EH (cell line): ENCODE measurements at regions not wholly inside any gene's neighbourhood (a gene's known extent, or its start where the extent isn't known, plus 50 kb on each side); places are given as distances from the start of the nearest gene placed in this dataset.
"Not testable (repeated sequence)": the region's sequence is repeated elsewhere in the genome, so short reads cannot be mapped to it uniquely, and the experiment has no call there.

ENCODE experiments used
- DNase-seq: peaks from one replicate; pipeline ENCODE4 v3.0.0-alpha.2; 2015; ENCODE audit warnings: low read depth

- DNase-seq: no peak
Measured at GRCh38 chr14:83830316-83830715, 1699.6 kb upstream of the FLRT2 start.

GRCh38 chr14:83838226-83838625, 1691.7 kb upstream of the FLRT2 start:
- DNase-seq: no peak

- DNase-seq: no peak
Measured at GRCh38 chr14:83842547-83842946, 1687.4 kb upstream of the FLRT2 start.

- no peak for DNase-seq
Measured at GRCh38 chr14:83847102-83847501, 1682.8 kb upstream of the FLRT2 start.

GRCh38 chr14:83850092-83850491, 1679.9 kb upstream of the FLRT2 start:
- DNase-seq: no peak

- DNase-seq: no peak
Measured at GRCh38 chr14:83856334-83856733, 1673.6 kb upstream of the FLRT2 start.

- DNase-seq: no peak
Measured at GRCh38 chr14:83860631-83861155, 1669.3 kb upstream of the FLRT2 start.

GRCh38 chr14:83863042-83863774, 1666.7 kb upstream of the FLRT2 start:
- DNase-seq: no peak

- DNase-seq: no peak
Measured at GRCh38 chr14:83864106-83864505, 1665.8 kb upstream of the FLRT2 start.

- no peak for DNase-seq
Measured at GRCh38 chr14:83867566-83868225, 1662.2 kb upstream of the FLRT2 start.

- no peak for DNase-seq
Measured at GRCh38 chr14:83870546-83871270, 1659.2 kb upstream of the FLRT2 start.

- no peak for DNase-seq
Measured at GRCh38 chr14:83873669-83874068, 1656.3 kb upstream of the FLRT2 start.

- no peak for DNase-seq
Measured at GRCh38 chr14:83874662-83875061, 1655.3 kb upstream of the FLRT2 start.

- DNase-seq: no peak
Measured at GRCh38 chr14:83883732-83884131, 1646.2 kb upstream of the FLRT2 start.

GRCh38 chr14:83885837-83886293, 1644.1 kb upstream of the FLRT2 start:
- no peak for DNase-seq

GRCh38 chr14:83887866-83888265, 1642.1 kb upstream of the FLRT2 start:
- DNase-seq: no peak

GRCh38 chr14:83893447-83893846, 1636.5 kb upstream of the FLRT2 start:
- no peak for DNase-seq

GRCh38 chr14:83894568-83894967, 1635.4 kb upstream of the FLRT2 start:
- no peak for DNase-seq

- DNase-seq: not testable (repeated sequence)
Measured at GRCh38 chr14:83898558-83898957, 1631.4 kb upstream of the FLRT2 start.

- DNase-seq: no peak
Measured at GRCh38 chr14:83899706-83900105, 1630.2 kb upstream of the FLRT2 start.

- DNase-seq: no peak
Measured at GRCh38 chr14:83905157-83905556, 1624.8 kb upstream of the FLRT2 start.

- DNase-seq: no peak
Measured at GRCh38 chr14:83908419-83908818, 1621.5 kb upstream of the FLRT2 start.

- DNase-seq: no peak
Measured at GRCh38 chr14:83909507-83909906, 1620.4 kb upstream of the FLRT2 start.
